ENCODE measurements at regions not wholly inside any gene's neighbourhood (a gene's known extent, or its start where the extent isn't known, plus 50 kb on each side); places are given as distances from the start of the nearest gene placed in this dataset.
"Not testable (repeated sequence)": the region's sequence is repeated elsewhere in the genome, so short reads cannot be mapped to it uniquely, and the experiment has no call there.

DNA sequence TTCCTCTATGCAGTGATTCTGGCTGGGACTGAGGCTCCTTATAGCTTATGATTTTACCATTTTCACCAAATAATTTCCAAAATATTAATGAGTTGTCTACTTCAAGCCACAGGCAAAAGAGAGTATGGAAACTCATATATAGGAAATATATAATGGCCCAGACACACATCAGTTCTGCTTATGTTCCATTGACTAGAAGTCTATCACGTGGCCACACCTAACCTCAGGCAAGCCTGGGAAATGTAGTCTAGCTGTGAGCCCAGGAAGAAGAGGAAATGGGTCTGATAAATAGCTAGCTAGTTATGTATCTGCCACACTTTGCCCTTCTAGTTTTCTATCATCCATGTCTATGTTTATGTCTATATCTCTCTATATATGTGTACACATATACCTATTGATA, 195.1 kb downstream of the OTOL1 start:
- Histone ChIP-seq H3K36me3 (no peaks in the 10 kb centered on the region), H3K27me3 (ENCODE audit: low read depth) (no peaks in the 10 kb centered on the region), H3K27ac (replicated peaks) (no peak overlapping the region), H3K9me3 (replicated peaks) (no peaks in the 10 kb centered on the region), H3K4me3 (no peak overlapping the region), H3K4me1 (no peaks in the 10 kb centered on the region)
- TF ChIP-seq, protein P1, sequence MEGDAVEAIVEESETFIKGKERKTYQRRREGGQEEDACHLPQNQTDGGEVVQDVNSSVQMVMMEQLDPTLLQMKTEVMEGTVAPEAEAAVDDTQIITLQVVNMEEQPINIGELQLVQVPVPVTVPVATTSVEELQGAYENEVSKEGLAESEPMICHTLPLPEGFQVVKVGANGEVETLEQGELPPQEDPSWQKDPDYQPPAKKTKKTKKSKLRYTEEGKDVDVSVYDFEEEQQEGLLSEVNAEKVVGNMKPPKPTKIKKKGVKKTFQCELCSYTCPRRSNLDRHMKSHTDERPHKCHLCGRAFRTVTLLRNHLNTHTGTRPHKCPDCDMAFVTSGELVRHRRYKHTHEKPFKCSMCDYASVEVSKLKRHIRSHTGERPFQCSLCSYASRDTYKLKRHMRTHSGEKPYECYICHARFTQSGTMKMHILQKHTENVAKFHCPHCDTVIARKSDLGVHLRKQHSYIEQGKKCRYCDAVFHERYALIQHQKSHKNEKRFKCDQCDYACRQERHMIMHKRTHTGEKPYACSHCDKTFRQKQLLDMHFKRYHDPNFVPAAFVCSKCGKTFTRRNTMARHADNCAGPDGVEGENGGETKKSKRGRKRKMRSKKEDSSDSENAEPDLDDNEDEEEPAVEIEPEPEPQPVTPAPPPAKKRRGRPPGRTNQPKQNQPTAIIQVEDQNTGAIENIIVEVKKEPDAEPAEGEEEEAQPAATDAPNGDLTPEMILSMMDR (IDR thresholded peaks at IDR 0.05; ENCODE audit: borderline replicate concordance) = no peak
- intact Hi-C loops (cut with micrococcal nuclease) = no loop called here
- no peak for DNase-seq

DNA sequence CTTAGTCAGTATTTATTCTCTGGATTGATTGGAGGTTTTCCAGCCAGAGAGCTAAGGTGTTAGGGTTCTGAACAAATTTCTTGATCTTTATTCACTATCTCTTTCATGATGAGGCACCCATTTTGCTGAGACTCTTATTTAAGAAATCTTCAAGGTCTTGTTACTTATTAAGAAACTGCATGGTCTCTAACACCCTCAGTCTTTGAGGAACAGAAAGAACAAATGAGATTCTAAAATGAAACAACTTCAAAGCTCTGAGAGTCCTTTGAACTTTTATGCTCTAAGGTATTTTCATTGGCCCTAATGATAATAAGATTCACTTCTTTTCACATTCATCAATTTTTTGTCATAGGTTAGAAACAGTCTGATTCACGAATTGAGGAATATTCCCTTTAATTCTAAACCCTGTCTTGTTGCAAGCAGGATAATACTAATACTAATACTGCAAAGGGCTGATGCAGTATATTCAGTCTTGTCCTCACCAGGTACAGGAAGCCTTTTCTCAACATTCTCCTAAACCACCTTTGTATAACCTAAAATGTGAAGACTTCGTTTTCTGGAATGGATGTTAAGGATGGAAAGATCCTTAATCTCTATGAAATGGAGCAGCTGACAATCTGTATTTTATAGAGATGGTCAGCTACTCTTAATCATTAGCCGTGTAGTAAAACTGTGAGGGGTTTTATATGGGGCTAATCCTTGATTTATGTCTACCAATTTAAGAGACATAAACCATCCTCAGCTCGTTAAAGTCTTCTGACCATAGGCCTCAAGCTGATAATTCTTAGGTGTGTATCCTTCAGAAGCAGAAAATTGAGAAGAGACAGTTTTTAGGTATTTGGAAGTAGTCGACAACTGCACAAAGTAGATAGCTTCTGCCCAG, 198.3 kb downstream of the OTOL1 start:
- intact Hi-C loops (cut with micrococcal nuclease) = no loop called here
- DNase-seq = no peak
- TF ChIP-seq, protein P1 (IDR thresholded peaks at IDR 0.05; ENCODE audit: borderline replicate concordance) = no peak
- no peaks in the 10 kb centered on the region for H3K27me3 ChIP-seq (ENCODE audit: low read depth)
- no peaks in the 10 kb centered on the region for H3K36me3 ChIP-seq
- no peaks in the 10 kb centered on the region for H3K9me3 ChIP-seq (replicated peaks)
- H3K4me1 ChIP-seq = peaks cover 8% of the 10 kb centered on the region
- no peak overlapping the region for H3K4me3 ChIP-seq
- H3K27ac ChIP-seq (replicated peaks) = no peak overlapping the region

DNA sequence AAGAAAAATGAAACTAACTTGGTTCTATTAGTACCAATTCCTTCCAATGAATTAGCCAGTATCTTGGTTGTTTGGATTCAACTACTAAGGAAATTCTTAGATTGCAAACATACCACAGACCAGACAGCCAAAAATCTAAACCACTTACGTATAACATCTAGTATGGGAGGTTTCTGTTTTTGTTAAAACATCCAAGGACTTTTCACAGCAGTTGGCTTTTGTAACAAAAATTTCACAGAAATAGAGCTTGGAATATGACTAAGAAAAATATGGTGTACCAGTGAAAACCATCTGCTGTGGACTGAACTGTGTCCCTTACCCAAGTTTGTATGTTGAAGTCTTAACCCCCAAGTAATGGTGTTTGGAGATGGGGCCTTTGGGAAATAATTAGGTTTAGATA, 199.2 kb downstream of the OTOL1 start:
- TF ChIP-seq, protein P1 (IDR thresholded peaks at IDR 0.05; ENCODE audit: borderline replicate concordance) = no peak
- DNase-seq = no peak
- no peaks in the 10 kb centered on the region for H3K27me3 ChIP-seq (ENCODE audit: low read depth)
- intact Hi-C loops (cut with micrococcal nuclease) = no loop called here
- H3K4me3 ChIP-seq = no peak overlapping the region
- H3K36me3 ChIP-seq = no peaks in the 10 kb centered on the region
- H3K27ac ChIP-seq (replicated peaks) = no peak overlapping the region
- no peaks in the 10 kb centered on the region for H3K9me3 ChIP-seq (replicated peaks)
- peaks cover 8% of the 10 kb centered on the region for H3K4me1 ChIP-seq

DNA sequence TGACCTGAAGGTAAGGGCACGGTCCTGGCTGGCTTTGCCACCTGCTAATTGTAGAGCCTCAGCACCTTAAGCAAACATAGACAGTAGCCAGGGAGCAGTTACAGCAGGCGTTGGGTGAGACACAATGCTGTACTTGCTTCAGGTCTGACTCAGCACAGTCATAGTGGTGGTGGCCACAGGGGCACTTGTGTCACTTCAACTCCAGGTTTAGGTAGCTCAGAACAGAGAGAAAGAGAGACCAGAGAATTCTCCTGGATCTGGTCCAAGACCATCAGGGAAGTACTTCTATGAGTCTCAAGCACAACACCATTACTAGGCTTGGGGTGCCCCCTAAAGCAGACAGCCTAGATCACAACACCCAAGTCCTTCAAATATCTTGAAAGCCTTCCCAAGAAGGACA, 204.4 kb downstream of the OTOL1 start:
- intact Hi-C loops (cut with micrococcal nuclease) = no loop called here
- no peak for DNase-seq

DNA sequence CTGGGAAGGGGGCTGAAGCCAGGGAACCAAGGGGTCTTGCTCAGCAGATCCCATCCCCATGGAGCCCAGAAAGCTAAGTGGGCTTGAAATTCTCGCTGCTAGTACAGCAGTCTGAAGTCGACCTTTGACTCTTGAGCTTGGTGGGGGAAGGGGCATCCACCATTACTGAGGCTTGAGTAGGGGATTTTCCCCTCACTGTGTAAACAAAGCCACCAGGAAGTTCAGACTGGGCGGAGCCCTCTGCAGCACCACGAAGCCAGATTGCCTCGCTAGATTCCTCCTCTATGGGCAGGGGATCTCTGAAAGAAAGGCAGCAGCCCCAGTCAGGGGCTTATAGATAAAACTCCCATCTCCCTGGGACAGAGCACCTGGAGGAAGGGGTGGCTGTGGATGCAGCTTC, 210.6 kb downstream of the OTOL1 start:
- H3K36me3 ChIP-seq; H3K4me1 ChIP-seq; H3K27ac ChIP-seq (replicated peaks); H3K4me3 ChIP-seq; H3K27me3 ChIP-seq (ENCODE audit: low read depth); intact Hi-C loops (cut with micrococcal nuclease); DNase-seq: not testable (repeated sequence)
- H3K9me3 ChIP-seq (replicated peaks) = peaks cover 35% of the 10 kb centered on the region

More for the DNA sequence above, 204.4 kb downstream of the OTOL1 start:
- Histone ChIP-seq H3K27ac (replicated peaks) (no peak overlapping the region), H3K4me3 (no peak overlapping the region), H3K27me3 (ENCODE audit: low read depth) (no peaks in the 10 kb centered on the region), H3K4me1 (peaks cover 8% of the 10 kb centered on the region), H3K36me3 (no peaks in the 10 kb centered on the region), H3K9me3 (replicated peaks) (peaks cover 10% of the 10 kb centered on the region)
- TF ChIP-seq, protein P1 (IDR thresholded peaks at IDR 0.05; ENCODE audit: borderline replicate concordance) = no peak

DNA sequence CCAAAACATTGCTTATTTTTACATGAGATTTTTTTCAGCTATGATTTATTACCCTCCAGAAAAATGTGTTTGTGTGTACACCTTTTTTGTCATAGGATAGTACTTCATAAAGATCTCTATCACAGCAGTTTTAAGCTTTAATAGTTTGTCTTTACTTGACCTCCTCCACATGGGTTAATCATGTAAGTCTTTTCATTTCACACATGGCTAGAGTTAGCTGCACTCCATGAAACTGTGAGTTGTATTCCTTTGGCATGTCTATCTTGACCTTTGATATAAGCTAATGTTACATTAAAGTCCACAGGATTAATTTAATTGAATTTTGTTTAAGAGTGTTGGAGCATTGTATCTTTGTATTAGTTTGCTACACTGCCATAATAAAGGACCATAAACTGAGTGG, 217.1 kb downstream of the OTOL1 start:
- intact Hi-C loops (cut with micrococcal nuclease) = no loop called here
- H3K36me3 ChIP-seq = no peaks in the 10 kb centered on the region
- H3K9me3 ChIP-seq (replicated peaks) = peaks cover 26% of the 10 kb centered on the region
- H3K4me1 ChIP-seq = no peaks in the 10 kb centered on the region
- DNase-seq = no peak
- H3K4me3 ChIP-seq = no peak overlapping the region
- no peaks in the 10 kb centered on the region for H3K27me3 ChIP-seq (ENCODE audit: low read depth)
- TF ChIP-seq, protein P1 (IDR thresholded peaks at IDR 0.05; ENCODE audit: borderline replicate concordance) = no peak
- H3K27ac ChIP-seq (replicated peaks) = no peak overlapping the region
